Esophagus squamous epithelium (tissue), 5 donors: ENCODE measurements at regions not wholly inside any gene's neighbourhood (a gene's known extent, or its start where the extent isn't known, plus 50 kb on each side); places are given as distances from the start of the nearest gene placed in this dataset.

ENCODE experiments used
- DNase-seq: peaks from one replicate; lab custom pipeline; 2025; lab: John Stamatoyannopoulos, UW
- H3K27ac ChIP-seq, 4 donors: fragments of 200-600 bp; sonication (generic); one replicate each; pipeline ENCODE4 v1.5.1; 2016 to 2019; ENCODE audit warnings: mild to moderate bottlenecking in 1 of 4
- H3K27me3 ChIP-seq, 4 donors: fragments of 200-600 bp; sonication (generic); 1 replicate in 3 of 4; 2 replicates in 1 of 4; pipeline versions ENCODE4 v1.5.1 to v1.6.0; 2017 to 2021; ENCODE audit warnings: antibody characterized with exemption in 1 of 4
- H3K36me3 ChIP-seq, 3 donors: fragments of 200-600 bp; sonication (generic); one replicate each; pipeline ENCODE4 v1.5.1; 2016 to 2019
- H3K4me1 ChIP-seq, 3 donors: fragments of 200-600 bp; sonication (generic); one replicate each; pipeline ENCODE4 v1.5.1; 2017 to 2019
- H3K4me3 ChIP-seq, 4 donors: fragments of 200-600 bp; sonication (generic); 1 replicate in 3 of 4; 2 replicates in 1 of 4; pipeline ENCODE4 v1.5.1; 2016 to 2019; ENCODE audit warnings: mild to moderate bottlenecking in 2 of 4, moderate library complexity in 1 of 4
- H3K9me3 ChIP-seq, 3 donors: fragments of 200-600 bp; sonication (generic); one replicate each; pipeline ENCODE4 v1.5.1; 2016 to 2019
- POLR2A ChIP-seq, 4 donors: fragments of 450-650 bp; IDR thresholded peaks; one replicate each; pipeline ENCODE4 v1.6.1; 2017; ENCODE audit warnings: antibody characterized with exemption in 4 of 4, mild to moderate bottlenecking in 4 of 4, moderate library complexity in 3 of 4
- WGBS, 2 donors: methylation state at CpG; one replicate each; pipeline ENCODE4 v1.1.5; 2018; 5-methylcytosine and 5-hydroxymethylcytosine counted together
- intact Hi-C: fragments of 100-400 bp; cut with DNase I; formaldehyde crosslinking; loops from one replicate; pipeline ENCODE4 v1.15.0; 2022
- TF ChIP-seq, protein P1 (sequence below), 6 experiments: fragments of 450-650 bp in 4 of 6; fragments of 200-600 bp in 2 of 6; sonication (generic) in 2 of 6; IDR thresholded peaks; one replicate each; pipeline ENCODE4 v1.5.1; 2016 to 2019; ENCODE audit warnings: antibody characterized with exemption in 6 of 6, mild to moderate bottlenecking in 4 of 6, moderate library complexity in 4 of 6
- donor health status: DM: yes; HTN: yes; CAD: no.

DNA sequence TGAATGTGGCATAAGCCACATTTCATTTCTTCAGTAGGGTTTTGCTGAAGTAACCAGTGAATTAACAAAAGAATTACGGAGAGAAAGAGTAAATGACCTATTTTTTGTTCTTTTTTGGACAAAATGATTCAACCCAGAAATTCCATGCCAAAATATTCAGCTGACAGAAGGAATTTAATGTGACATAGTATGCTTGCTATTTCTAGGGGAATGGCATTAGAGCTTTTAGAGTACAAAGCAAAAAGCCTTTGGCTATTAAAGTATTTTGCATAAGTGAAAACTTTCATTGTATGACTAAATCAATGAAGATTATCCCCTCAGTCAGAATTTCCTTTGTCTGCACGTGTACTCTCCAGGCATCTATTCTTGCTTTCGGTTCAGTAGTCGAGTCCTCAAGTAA lies 465.3 kb downstream of the COG6 start:
- peaks cover 0 to 26% (median 5%) of the 10 kb centered on the region in 3 donors for H3K4me1 ChIP-seq
- H3K9me3 ChIP-seq, result peaks cover 0 to 5% (median 0%) of the 10 kb centered on the region in 3 donors
- H3K36me3 ChIP-seq, result no peaks in the 10 kb centered on the region
- H3K4me3 ChIP-seq, result no peak overlapping the region
- peak overlapping the region; percentile 11 to 69 (median 64) for H3K27ac ChIP-seq
- no peak for TF ChIP-seq POLR2A (IDR thresholded peaks at IDR 0.05)
- TF ChIP-seq, protein P1, sequence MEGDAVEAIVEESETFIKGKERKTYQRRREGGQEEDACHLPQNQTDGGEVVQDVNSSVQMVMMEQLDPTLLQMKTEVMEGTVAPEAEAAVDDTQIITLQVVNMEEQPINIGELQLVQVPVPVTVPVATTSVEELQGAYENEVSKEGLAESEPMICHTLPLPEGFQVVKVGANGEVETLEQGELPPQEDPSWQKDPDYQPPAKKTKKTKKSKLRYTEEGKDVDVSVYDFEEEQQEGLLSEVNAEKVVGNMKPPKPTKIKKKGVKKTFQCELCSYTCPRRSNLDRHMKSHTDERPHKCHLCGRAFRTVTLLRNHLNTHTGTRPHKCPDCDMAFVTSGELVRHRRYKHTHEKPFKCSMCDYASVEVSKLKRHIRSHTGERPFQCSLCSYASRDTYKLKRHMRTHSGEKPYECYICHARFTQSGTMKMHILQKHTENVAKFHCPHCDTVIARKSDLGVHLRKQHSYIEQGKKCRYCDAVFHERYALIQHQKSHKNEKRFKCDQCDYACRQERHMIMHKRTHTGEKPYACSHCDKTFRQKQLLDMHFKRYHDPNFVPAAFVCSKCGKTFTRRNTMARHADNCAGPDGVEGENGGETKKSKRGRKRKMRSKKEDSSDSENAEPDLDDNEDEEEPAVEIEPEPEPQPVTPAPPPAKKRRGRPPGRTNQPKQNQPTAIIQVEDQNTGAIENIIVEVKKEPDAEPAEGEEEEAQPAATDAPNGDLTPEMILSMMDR (IDR thresholded peaks at IDR 0.05), result no peak
- no peak for DNase-seq
- no peaks in the 10 kb centered on the region for H3K27me3 ChIP-seq
- WGBS, 2 donors, result 42 to 47% methylated on average over 3 to 4 of the region's 4 CpGs
- intact Hi-C loops, result no loop called here

DNA sequence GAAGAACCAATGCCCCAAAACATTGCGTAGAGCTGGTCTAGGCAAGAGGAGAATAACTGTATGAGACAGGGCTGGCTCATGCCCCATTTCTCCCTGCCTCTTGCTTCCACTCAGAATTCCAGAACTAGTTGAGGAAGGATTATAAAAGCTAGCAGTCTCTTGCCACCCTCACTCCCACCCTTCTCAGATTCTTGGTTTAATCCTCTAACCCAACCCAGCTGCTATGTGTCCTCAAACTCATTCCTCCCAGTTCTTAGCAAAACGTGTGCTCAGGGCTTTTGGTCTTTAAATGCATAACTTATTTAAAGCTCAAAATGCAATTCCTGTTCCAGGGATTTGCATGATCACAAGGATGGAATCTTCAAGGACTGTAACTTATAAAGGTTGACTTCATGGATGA lies 466.3 kb downstream of the COG6 start:
- TF ChIP-seq POLR2A (IDR thresholded peaks at IDR 0.05), result no peak
- TF ChIP-seq, protein P1 (IDR thresholded peaks at IDR 0.05), result no peak
- peaks cover 0 to 18% (median 3%) of the 10 kb centered on the region in 3 donors for H3K4me1 ChIP-seq
- H3K4me3 ChIP-seq, result no peak overlapping the region
- H3K27ac ChIP-seq, result peak overlapping the region in 1 of 4 donors; percentile 69
- peaks cover 0 to 5% (median 0%) of the 10 kb centered on the region in 3 donors for H3K9me3 ChIP-seq
- no peaks in the 10 kb centered on the region for H3K27me3 ChIP-seq
- no peak for DNase-seq
- WGBS, 2 donors, result 67 to 73% methylated on average over 2 of the region's 2 CpGs
- no peaks in the 10 kb centered on the region for H3K36me3 ChIP-seq
- intact Hi-C loops, result no loop called here

DNA sequence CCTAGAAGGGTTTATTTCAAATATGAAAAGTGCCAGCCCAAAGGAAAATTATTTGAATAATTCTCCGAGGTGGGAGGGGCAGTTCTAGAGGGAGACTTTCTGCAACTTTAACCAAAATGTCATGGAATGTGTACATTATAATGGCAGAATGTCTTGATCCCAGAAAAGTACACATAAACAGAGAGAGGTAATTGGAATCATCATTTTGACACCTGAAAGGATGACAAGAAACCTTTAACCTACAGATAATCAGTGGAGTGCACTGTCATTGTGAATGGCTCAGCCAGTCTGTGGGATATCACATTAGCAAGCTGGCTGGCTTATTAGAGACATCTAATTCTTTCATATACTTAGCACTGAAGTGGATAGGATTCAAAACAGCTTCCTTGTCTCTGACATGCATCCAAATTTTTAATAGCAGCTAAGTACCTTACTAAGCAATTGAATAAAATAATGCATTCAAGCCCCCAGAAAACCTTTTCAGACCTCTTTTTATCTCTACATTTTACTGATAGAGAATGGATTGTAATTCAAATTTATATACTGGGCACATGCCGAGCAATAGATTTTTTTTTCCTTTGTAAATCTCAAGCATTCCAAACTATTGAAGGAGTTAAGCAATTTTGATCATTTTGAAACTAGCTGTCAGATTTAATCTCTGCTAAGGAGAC lies 468.6 kb downstream of the COG6 start:
- WGBS, 2 donors, result 68 to 74% methylated on average over 2 of the region's 2 CpGs
- TF ChIP-seq POLR2A (IDR thresholded peaks at IDR 0.05), result no peak
- TF ChIP-seq, protein P1 (IDR thresholded peaks at IDR 0.05), result no peak

DNA sequence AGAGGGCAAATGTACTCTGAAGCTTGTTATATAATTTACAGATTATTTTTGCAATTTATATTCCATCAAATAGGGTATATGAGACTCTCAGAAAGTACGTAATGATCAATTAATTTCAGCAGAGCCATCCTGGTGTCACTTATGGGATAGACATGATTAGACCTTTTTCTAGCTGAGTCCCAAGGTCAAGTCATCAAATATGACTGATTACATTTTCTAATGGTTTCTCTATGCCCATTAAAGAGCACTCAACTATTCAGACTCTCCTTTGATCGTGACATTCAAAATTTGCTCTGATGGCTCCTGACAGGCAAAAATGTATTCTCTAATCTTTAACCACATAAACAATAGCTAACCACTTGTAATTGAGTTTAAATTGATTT lies 469.2 kb downstream of the COG6 start:
- Histone ChIP-seq H3K4me3 (no peak overlapping the region), H3K27me3 (no peaks in the 10 kb centered on the region), H3K36me3 (no peaks in the 10 kb centered on the region), H3K9me3 (peaks cover 0 to 5% (median 0%) of the 10 kb centered on the region in 3 donors), H3K4me1 (peaks cover 0 to 18% (median 3%) of the 10 kb centered on the region in 3 donors), H3K27ac (no peak overlapping the region)
- 85 to 93% methylated on average over 2 of the region's 2 CpGs for WGBS, 2 donors
- TF ChIP-seq POLR2A (IDR thresholded peaks at IDR 0.05), result no peak
- TF ChIP-seq, protein P1 (IDR thresholded peaks at IDR 0.05), result no peak
- DNase-seq, result no peak
- intact Hi-C loops, result no loop called here

More for the DNA sequence above, 468.6 kb downstream of the COG6 start:
- intact Hi-C loops, result no loop called here
- no peak for DNase-seq
- Histone ChIP-seq H3K4me1 (peaks cover 0 to 18% (median 3%) of the 10 kb centered on the region in 3 donors), H3K27me3 (no peaks in the 10 kb centered on the region), H3K27ac (no peak overlapping the region), H3K9me3 (peaks cover 0 to 5% (median 0%) of the 10 kb centered on the region in 3 donors), H3K36me3 (no peaks in the 10 kb centered on the region), H3K4me3 (no peak overlapping the region)

DNA sequence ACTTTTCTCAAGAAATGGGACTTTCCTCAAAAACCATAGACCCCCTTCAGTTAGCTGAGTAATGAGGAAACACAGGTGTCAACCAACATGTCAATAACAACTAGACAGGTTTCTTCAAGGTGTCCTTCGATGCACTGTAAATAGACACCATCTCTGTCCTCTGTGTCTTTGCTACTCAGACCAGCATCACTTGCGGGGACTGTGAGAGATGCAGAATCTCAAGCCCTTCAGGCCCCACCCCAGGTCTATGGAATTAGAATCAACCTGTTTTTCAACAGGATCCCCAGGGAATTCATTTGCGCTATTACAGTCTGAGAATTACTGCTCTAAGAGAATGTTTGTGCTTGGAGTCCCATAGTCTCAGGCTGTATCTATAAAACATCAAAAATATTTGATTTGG lies 469.9 kb downstream of the COG6 start:
- 92 to 94% methylated on average over 3 of the region's 3 CpGs for WGBS, 2 donors
- Histone ChIP-seq H3K9me3 (no peaks in the 10 kb centered on the region), H3K27ac (no peak overlapping the region), H3K4me3 (no peak overlapping the region), H3K36me3 (no peaks in the 10 kb centered on the region), H3K27me3 (no peaks in the 10 kb centered on the region), H3K4me1 (peaks cover 0 to 13% (median 0%) of the 10 kb centered on the region in 3 donors)
- intact Hi-C loops, result no loop called here
- TF ChIP-seq, protein P1 (IDR thresholded peaks at IDR 0.05), result no peak
- TF ChIP-seq POLR2A (IDR thresholded peaks at IDR 0.05), result no peak
- DNase-seq, result no peak
